Astrocyte (in vitro differentiated cells and primary cell): ENCODE measurements at regions not wholly inside any gene's neighbourhood (a gene's known extent, or its start where the extent isn't known, plus 50 kb on each side); places are given as distances from the start of the nearest gene placed in this dataset.

Source experiments
- DNase-seq: peaks from one replicate; pipeline ENCODE4 v3.0.0-alpha.2; 2010; ENCODE audit warnings: low read depth
- FAIRE-seq: peaks from 2 replicates; lab custom pipeline; 2011; peaks lifted over from hg19 to GRCh38; lab: Jason Lieb, UNC
- H2AFZ ChIP-seq: 2 replicates; pipeline ENCODE4 v1.6.0; 2012; ENCODE audit warnings: low read depth, low read length, inconsistent platforms
- H3K27ac ChIP-seq: 2 replicates; pipeline ENCODE4 v1.5.1; 2011; ENCODE audit warnings: low read depth, low read length, inconsistent platforms
- H3K27me3 ChIP-seq: 2 replicates; pipeline ENCODE4 v1.6.0; 2011; ENCODE audit warnings: low read length, inconsistent platforms; ENCODE audit not compliant: insufficient read depth
- H3K36me3 ChIP-seq: 2 replicates; pipeline ENCODE4 v1.5.1; 2011; ENCODE audit warnings: low read length, inconsistent platforms; ENCODE audit not compliant: insufficient read depth
- H3K4me1 ChIP-seq: 2 replicates; pipeline ENCODE4 v1.5.1; 2011; ENCODE audit warnings: low read length, inconsistent platforms; ENCODE audit not compliant: insufficient read depth
- H3K4me2 ChIP-seq: 2 replicates; pipeline ENCODE4 v1.6.0; 2012; ENCODE audit warnings: low read length, inconsistent platforms
- H3K4me3 ChIP-seq: 2 replicates; pipeline ENCODE4 v1.5.1; 2011; ENCODE audit warnings: low read depth, mild to moderate bottlenecking, low read length, inconsistent platforms; ENCODE audit not compliant: insufficient read depth
- H3K79me2 ChIP-seq: 2 replicates; pipeline ENCODE4 v1.6.0; 2012; ENCODE audit warnings: mild to moderate bottlenecking, low read length, inconsistent platforms; ENCODE audit not compliant: insufficient read depth
- H3K9ac ChIP-seq: 2 replicates; pipeline ENCODE4 v1.6.0; 2012; ENCODE audit warnings: mild to moderate bottlenecking, low read length, inconsistent platforms
- H3K9me3 ChIP-seq: 2 replicates; pipeline ENCODE4 v1.5.1; 2012; ENCODE audit warnings: low read depth, mild to moderate bottlenecking, low read length, inconsistent platforms; ENCODE audit not compliant: insufficient read depth
- H4K20me1 ChIP-seq: 2 replicates; pipeline ENCODE4 v1.6.0; 2012; ENCODE audit warnings: low read length, inconsistent platforms; ENCODE audit not compliant: insufficient read depth
- H3K27ac Mint-ChIP-seq: one replicate; pipeline ENCODE4 v1.8.0; 2021; ENCODE audit warnings: mild to moderate bottlenecking, mixed read lengths; ENCODE audit not compliant: unreplicated experiment
- H3K27me3 Mint-ChIP-seq: one replicate; pipeline ENCODE4 v1.8.0; 2021; ENCODE audit warnings: low read depth, mixed read lengths; ENCODE audit not compliant: unreplicated experiment
- H3K36me3 Mint-ChIP-seq: one replicate; pipeline ENCODE4 v1.8.0; 2021; ENCODE audit warnings: low read depth, mixed read lengths; ENCODE audit not compliant: unreplicated experiment
- H3K4me1 Mint-ChIP-seq: one replicate; pipeline ENCODE4 v1.8.0; 2021; ENCODE audit warnings: low read depth, mixed read lengths; ENCODE audit not compliant: unreplicated experiment
- H3K4me3 Mint-ChIP-seq: one replicate; pipeline ENCODE4 v1.8.0; 2021; ENCODE audit warnings: mild to moderate bottlenecking, moderate library complexity, mixed read lengths; ENCODE audit not compliant: unreplicated experiment
- H3K9me3 Mint-ChIP-seq: one replicate; pipeline ENCODE4 v1.8.0; 2021; ENCODE audit warnings: mild to moderate bottlenecking, mixed read lengths; ENCODE audit not compliant: unreplicated experiment
- EZH2 ChIP-seq: IDR thresholded peaks from 2 replicates; pipeline ENCODE4 v1.6.1; 2012; ENCODE audit warnings: mild to moderate bottlenecking, low read length, inconsistent platforms; ENCODE audit not compliant: insufficient read depth
- TF ChIP-seq, protein P1 (sequence below): IDR thresholded peaks from 2 replicates; pipeline ENCODE4 v1.5.1; 2011; ENCODE audit warnings: low read depth, mild to moderate bottlenecking, inconsistent platforms, low read length, moderate library complexity; ENCODE audit not compliant: insufficient read depth

GRCh38 chr5:87185838-87186237 lies 81.8 kb upstream of the RASA1 start:
- DNase-seq (no peak), FAIRE-seq (no peak)
- no peaks in the 10 kb centered on the region for H3K79me2 ChIP-seq
- Mint-ChIP-seq H3K27ac (no peak overlapping the region), H3K4me1 (no peaks in the 10 kb centered on the region), H3K36me3 (no peaks in the 10 kb centered on the region), H3K4me3 (no peak overlapping the region), H3K9me3 (peaks cover under 1% of the 10 kb centered on the region), H3K27me3 (no peaks in the 10 kb centered on the region)
- no peaks in the 10 kb centered on the region for H3K36me3 ChIP-seq
- no peak overlapping the region for H3K27ac ChIP-seq
- no peak overlapping the region for H2AFZ ChIP-seq
- H3K27me3 ChIP-seq = no peaks in the 10 kb centered on the region
- no peaks in the 10 kb centered on the region for H3K4me1 ChIP-seq
- no peaks in the 10 kb centered on the region for H3K9me3 ChIP-seq
- H4K20me1 ChIP-seq = no peaks in the 10 kb centered on the region
- no peak overlapping the region for H3K4me3 ChIP-seq
- no peak overlapping the region for H3K4me2 ChIP-seq
- H3K9ac ChIP-seq = no peak overlapping the region
- no peak for TF ChIP-seq EZH2
- TF ChIP-seq, protein P1, sequence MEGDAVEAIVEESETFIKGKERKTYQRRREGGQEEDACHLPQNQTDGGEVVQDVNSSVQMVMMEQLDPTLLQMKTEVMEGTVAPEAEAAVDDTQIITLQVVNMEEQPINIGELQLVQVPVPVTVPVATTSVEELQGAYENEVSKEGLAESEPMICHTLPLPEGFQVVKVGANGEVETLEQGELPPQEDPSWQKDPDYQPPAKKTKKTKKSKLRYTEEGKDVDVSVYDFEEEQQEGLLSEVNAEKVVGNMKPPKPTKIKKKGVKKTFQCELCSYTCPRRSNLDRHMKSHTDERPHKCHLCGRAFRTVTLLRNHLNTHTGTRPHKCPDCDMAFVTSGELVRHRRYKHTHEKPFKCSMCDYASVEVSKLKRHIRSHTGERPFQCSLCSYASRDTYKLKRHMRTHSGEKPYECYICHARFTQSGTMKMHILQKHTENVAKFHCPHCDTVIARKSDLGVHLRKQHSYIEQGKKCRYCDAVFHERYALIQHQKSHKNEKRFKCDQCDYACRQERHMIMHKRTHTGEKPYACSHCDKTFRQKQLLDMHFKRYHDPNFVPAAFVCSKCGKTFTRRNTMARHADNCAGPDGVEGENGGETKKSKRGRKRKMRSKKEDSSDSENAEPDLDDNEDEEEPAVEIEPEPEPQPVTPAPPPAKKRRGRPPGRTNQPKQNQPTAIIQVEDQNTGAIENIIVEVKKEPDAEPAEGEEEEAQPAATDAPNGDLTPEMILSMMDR = no peak

GRCh38 chr5:87188391-87188790 lies 79.3 kb upstream of the RASA1 start:
- TF ChIP-seq, protein P1 = no peak
- no peak for TF ChIP-seq EZH2
- Mint-ChIP-seq H3K36me3 (peaks cover 1% of the 10 kb centered on the region), H3K4me3 (no peak overlapping the region), H3K9me3 (peaks cover 3% of the 10 kb centered on the region), H3K4me1 (no peaks in the 10 kb centered on the region), H3K27me3 (no peaks in the 10 kb centered on the region), H3K27ac (no peak overlapping the region)
- Histone ChIP-seq H2AFZ (no peak overlapping the region), H3K79me2 (no peaks in the 10 kb centered on the region), H3K9ac (no peak overlapping the region), H3K4me2 (no peak overlapping the region), H3K9me3 (no peaks in the 10 kb centered on the region), H4K20me1 (no peaks in the 10 kb centered on the region), H3K36me3 (no peaks in the 10 kb centered on the region), H3K27ac (no peak overlapping the region), H3K27me3 (no peaks in the 10 kb centered on the region), H3K4me1 (no peaks in the 10 kb centered on the region), H3K4me3 (no peak overlapping the region)
- no peak for FAIRE-seq
- DNase-seq = no peak

DNA sequence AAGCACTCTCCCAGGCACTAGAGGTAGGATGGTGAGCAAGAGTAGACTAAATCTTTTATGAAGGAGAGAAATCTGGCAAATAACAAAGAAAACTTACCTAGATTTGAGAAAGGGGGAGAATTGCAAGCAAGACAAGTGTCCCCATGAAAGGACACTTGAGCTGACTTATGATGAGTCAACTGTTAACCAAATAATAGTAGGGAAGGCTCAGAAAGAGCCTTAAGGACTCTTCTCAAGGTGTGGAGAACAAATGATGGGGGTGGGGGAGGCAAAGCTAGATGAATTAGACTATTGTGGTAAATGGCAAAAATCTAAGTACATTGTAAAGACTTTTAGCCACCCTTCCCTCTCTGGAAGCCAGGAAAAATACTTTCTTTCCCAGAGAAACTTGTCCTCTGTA lies 77.6 kb upstream of the RASA1 start:
- DNase-seq (no peak), FAIRE-seq (no peak)
- Histone ChIP-seq H3K79me2 (no peaks in the 10 kb centered on the region), H3K4me1 (peaks cover 4% of the 10 kb centered on the region), H3K4me2 (no peak overlapping the region), H3K36me3 (no peaks in the 10 kb centered on the region), H2AFZ (no peak overlapping the region), H3K27me3 (no peaks in the 10 kb centered on the region), H3K27ac (no peak overlapping the region), H3K4me3 (no peak overlapping the region), H4K20me1 (no peaks in the 10 kb centered on the region), H3K9me3 (no peaks in the 10 kb centered on the region), H3K9ac (no peak overlapping the region)
- no peak overlapping the region for H3K4me3 Mint-ChIP-seq
- H3K9me3 Mint-ChIP-seq = peaks cover 3% of the 10 kb centered on the region
- H3K27me3 Mint-ChIP-seq = no peaks in the 10 kb centered on the region
- TF ChIP-seq, protein P1 = no peak
- peaks cover 1% of the 10 kb centered on the region for H3K36me3 Mint-ChIP-seq
- no peak overlapping the region for H3K27ac Mint-ChIP-seq
- peaks cover 6% of the 10 kb centered on the region for H3K4me1 Mint-ChIP-seq
